ENCODE measurements at regions not wholly inside any gene's neighbourhood (a gene's known extent, or its start where the extent isn't known, plus 50 kb on each side); places are given as distances from the start of the nearest gene placed in this dataset.

- no peak overlapping the region for H3K4me3 ChIP-seq
- H3K27me3 ChIP-seq: no peaks in the 10 kb centered on the region
- TF ChIP-seq POLR2A (IDR thresholded peaks at IDR 0.05): no peak
- TF ChIP-seq CTCF (IDR thresholded peaks at IDR 0.05): no peak
- H3K4me1 ChIP-seq: peaks cover 0 to 8% (median 0%) of the 10 kb centered on the region in 3 donors
- H3K27ac ChIP-seq: peak overlapping the region in 1 of 4 donors; percentile 0
- H3K36me3 ChIP-seq: no peaks in the 10 kb centered on the region
- intact Hi-C loops (cut with DNase I): no loop called here
- DNase-seq: no peak
- peaks cover 0 to under 1% (median 0%) of the 10 kb centered on the region in 3 donors for H3K9me3 ChIP-seq
- WGBS, 2 donors: 43 to 56% methylated on average over 5 to 7 of the region's 8 CpGs
Measured at GRCh38 chr2:238655974-238656722, 191.7 kb upstream of the TWIST2 start.

DNA sequence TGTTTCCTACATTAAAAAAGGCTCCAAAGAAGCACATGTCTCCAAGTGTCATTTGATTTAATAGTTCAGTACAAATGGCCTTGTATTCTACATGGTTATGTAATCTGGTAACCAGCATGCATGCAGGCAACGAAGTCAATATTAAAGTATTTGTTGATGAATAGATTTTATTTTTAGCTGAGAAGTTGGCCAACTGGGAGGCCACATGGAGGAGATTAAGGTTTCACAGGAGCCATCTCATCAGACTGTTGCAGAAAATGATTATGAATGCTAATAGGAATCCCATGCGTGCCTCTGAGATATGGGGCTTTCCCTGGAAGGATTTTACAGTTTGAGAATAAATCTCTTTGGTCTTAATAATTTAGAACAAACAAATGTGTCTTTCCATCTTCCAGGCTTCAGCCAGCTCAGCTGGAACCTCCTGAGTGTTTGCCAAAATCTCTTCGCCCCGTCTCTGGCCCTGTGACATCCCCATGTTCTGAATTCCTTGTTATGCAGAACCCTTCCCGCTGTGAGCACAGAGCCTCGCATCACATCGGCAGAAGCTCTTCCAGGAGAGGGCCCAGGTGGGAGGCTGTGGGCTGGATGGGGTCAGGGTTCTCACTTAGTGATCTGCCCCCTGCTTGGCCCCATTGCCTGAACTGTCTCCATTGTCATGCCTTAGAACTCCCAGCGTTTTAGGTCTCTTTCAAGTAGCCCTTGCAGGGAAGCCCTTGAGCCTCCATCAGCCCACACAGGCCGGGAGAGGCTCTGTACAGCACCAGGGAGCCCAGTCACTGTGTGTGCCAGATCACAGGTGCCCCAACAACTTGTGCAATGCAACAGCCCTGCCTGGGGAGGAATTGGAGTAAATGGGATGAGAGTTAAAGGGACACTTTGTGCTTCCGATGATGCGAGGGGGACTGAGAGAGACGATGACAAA is 190.5 kb upstream of the TWIST2 start:
- intact Hi-C loops (cut with DNase I): no loop called here
- 55 to 66% methylated on average over 4 to 10 of the region's 12 CpGs for WGBS, 2 donors
- Histone ChIP-seq H3K36me3 (no peaks in the 10 kb centered on the region), H3K27me3 (no peaks in the 10 kb centered on the region), H3K9me3 (peaks cover 0 to 7% (median 2%) of the 10 kb centered on the region in 3 donors), H3K4me1 (peaks cover 0 to 8% (median 0%) of the 10 kb centered on the region in 3 donors), H3K4me3 (no peak overlapping the region), H3K27ac (peak overlapping the region in 2 of 4 donors; percentile 37 to 50)
- no peak for DNase-seq
- TF ChIP-seq POLR2A (IDR thresholded peaks at IDR 0.05) (no peak), CTCF (IDR thresholded peaks at IDR 0.05) (no peak)

DNA sequence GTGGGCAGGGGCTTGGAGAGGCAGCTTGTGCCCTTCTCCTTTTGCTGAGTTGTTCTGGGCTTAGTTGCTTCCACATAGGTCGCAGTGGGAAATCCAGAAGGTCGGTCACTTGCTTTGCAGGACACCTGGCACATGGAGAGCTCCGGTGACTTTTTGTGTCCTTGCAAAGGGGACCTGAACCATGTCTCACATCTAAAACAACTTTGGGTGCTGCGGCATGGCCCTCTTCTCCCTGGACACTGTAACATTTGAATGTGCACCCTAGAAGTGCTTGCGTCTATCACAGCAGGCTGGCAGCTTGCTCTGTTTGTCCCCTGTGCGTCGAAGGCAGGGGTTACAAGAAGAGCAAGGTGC is 189.9 kb upstream of the TWIST2 start:
- TF ChIP-seq CTCF (IDR thresholded peaks at IDR 0.05): no peak
- no peak for TF ChIP-seq POLR2A (IDR thresholded peaks at IDR 0.05)
- Histone ChIP-seq H3K9me3 (peaks cover 0 to 7% (median 2%) of the 10 kb centered on the region in 3 donors), H3K27ac (peak overlapping the region in 1 of 4 donors; percentile 37), H3K36me3 (no peaks in the 10 kb centered on the region), H3K4me1 (peaks cover 0 to 8% (median 0%) of the 10 kb centered on the region in 3 donors), H3K27me3 (no peaks in the 10 kb centered on the region), H3K4me3 (no peak overlapping the region)
- intact Hi-C loops (cut with DNase I): no loop called here
- DNase-seq: no peak
- WGBS, 2 donors: 72 to 74% methylated on average over 2 to 3 of the region's 7 CpGs

- Histone ChIP-seq H3K27ac (no peak overlapping the region), H3K27me3 (no peaks in the 10 kb centered on the region), H3K4me1 (peaks cover 0 to 8% (median 0%) of the 10 kb centered on the region in 3 donors), H3K4me3 (no peak overlapping the region), H3K9me3 (peaks cover 0 to 7% (median 2%) of the 10 kb centered on the region in 3 donors), H3K36me3 (no peaks in the 10 kb centered on the region)
- 79 to 83% methylated on average over 3 of the region's 3 CpGs for WGBS, 2 donors
- intact Hi-C loops (cut with DNase I): no loop called here
- no peak for TF ChIP-seq CTCF (IDR thresholded peaks at IDR 0.05)
- TF ChIP-seq POLR2A (IDR thresholded peaks at IDR 0.05): no peak
- no peak for DNase-seq
Measured at GRCh38 chr2:238658820-238659219, 189.1 kb upstream of the TWIST2 start.

DNA sequence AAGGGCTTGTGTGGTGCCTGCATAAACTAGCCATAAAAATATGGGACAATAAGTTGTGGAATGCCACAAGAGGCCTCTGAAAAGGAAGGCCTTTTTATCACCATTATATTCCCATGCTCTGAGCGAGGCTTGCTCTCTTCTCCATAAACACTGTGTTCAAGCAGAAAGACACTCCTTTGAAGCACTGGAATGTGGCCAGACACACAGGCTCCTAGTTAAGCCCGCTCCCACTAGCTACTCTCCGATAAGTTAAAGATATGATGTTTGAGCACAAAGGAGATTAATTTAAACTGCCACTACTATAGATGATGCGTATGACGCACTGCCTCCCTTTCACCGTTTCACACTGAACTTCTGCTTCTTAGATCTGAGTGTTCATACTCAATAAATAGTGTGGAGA is 188.7 kb upstream of the TWIST2 start:
- DNase-seq: no peak
- no peak for TF ChIP-seq CTCF (IDR thresholded peaks at IDR 0.05)
- TF ChIP-seq POLR2A (IDR thresholded peaks at IDR 0.05): no peak
- Histone ChIP-seq H3K27ac (no peak overlapping the region), H3K9me3 (peaks cover 0 to 7% (median 2%) of the 10 kb centered on the region in 3 donors), H3K36me3 (no peaks in the 10 kb centered on the region), H3K4me1 (peaks cover 0 to 8% (median 0%) of the 10 kb centered on the region in 3 donors), H3K4me3 (no peak overlapping the region), H3K27me3 (no peaks in the 10 kb centered on the region)
- intact Hi-C loops (cut with DNase I): no loop called here
- 76 to 84% methylated on average over 6 of the region's 6 CpGs for WGBS, 2 donors
